VCaP (cell line): ENCODE measurements at regions not wholly inside any gene's neighbourhood (a gene's known extent, or its start where the extent isn't known, plus 50 kb on each side); places are given as distances from the start of the nearest gene placed in this dataset.

ENCODE experiments used
- H3K27ac ChIP-seq: fragments of 450-650 bp; 2 replicates; pipeline ENCODE4 v1.5.1; 2017
- TF ChIP-seq, protein P1 (sequence below): fragments of 450-650 bp; conservative IDR thresholded peaks from 2 replicates; pipeline ENCODE4 v1.5.1; 2017; ENCODE audit warnings: mild to moderate bottlenecking, moderate library complexity

DNA sequence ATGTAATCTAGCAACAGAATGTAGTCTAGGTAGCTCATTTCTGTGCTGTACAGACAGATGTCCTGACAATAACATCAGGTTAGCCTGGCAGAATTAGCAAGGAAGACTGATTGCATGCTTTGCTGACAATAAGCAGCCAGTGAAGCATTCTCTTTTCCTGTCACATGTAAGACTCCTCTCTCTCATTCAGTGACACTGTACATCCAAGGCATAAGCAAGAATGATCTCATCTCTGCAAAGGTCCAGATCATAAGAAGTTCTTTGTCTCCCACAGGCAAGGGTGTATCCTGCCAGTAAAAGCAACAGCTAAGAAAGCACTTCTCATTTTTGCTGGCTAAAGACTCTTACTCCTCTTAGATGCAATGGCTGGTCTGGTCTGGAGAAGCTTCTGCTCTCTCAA lies 861.8 kb downstream of the TAF11L14 start:
- H3K27ac ChIP-seq, result no peak overlapping the region
- TF ChIP-seq, protein P1, sequence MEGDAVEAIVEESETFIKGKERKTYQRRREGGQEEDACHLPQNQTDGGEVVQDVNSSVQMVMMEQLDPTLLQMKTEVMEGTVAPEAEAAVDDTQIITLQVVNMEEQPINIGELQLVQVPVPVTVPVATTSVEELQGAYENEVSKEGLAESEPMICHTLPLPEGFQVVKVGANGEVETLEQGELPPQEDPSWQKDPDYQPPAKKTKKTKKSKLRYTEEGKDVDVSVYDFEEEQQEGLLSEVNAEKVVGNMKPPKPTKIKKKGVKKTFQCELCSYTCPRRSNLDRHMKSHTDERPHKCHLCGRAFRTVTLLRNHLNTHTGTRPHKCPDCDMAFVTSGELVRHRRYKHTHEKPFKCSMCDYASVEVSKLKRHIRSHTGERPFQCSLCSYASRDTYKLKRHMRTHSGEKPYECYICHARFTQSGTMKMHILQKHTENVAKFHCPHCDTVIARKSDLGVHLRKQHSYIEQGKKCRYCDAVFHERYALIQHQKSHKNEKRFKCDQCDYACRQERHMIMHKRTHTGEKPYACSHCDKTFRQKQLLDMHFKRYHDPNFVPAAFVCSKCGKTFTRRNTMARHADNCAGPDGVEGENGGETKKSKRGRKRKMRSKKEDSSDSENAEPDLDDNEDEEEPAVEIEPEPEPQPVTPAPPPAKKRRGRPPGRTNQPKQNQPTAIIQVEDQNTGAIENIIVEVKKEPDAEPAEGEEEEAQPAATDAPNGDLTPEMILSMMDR, result no peak

DNA sequence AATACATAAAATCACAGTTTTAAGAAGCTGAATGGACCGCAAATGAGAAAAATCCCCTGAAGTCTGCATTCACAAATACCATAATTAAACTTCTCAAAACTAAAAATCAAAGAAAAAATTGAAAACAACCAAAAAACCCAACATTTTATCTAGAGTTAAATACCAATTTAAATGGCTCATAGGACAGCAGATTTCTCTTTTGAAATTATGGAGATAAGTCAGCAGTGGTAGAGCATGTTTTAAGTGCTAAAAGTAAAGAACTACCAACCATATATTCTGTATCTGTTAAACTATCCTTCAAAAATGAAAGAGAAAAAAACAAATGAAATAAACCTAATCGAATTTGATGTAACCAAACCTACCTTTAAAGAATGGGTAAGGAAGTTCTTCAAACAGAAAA lies 862.8 kb downstream of the TAF11L14 start:
- no peak overlapping the region for H3K27ac ChIP-seq
- TF ChIP-seq, protein P1, result no peak

- TF ChIP-seq, protein P1, result no peak
- H3K27ac ChIP-seq, result no peak overlapping the region
Measured at GRCh38 chr5:18503797-18504328, 869.6 kb downstream of the TAF11L14 start.

DNA sequence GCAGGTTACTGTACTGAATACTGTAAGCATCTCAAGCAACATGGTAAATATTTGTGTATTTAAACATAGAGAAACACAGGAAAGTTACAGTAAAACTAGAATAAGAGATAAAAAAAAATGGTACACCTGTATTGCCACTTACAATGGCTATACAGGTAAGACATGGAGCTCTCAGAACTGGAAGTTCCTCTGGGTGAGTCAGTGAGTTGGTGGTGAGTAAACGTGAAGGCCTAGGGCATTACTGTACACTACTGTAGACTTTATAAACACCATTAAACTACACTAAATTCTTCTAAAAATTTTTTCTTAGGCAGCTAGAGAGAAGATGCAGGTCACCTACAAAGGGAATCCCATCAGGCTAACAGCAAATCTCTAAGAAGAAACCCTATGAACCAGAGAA lies 872.9 kb downstream of the TAF11L14 start:
- TF ChIP-seq, protein P1, result no peak
- no peak overlapping the region for H3K27ac ChIP-seq

- TF ChIP-seq, protein P1, result no peak
- no peak overlapping the region for H3K27ac ChIP-seq
Measured at GRCh38 chr5:18517641-18518380, 883.6 kb downstream of the TAF11L14 start.

DNA sequence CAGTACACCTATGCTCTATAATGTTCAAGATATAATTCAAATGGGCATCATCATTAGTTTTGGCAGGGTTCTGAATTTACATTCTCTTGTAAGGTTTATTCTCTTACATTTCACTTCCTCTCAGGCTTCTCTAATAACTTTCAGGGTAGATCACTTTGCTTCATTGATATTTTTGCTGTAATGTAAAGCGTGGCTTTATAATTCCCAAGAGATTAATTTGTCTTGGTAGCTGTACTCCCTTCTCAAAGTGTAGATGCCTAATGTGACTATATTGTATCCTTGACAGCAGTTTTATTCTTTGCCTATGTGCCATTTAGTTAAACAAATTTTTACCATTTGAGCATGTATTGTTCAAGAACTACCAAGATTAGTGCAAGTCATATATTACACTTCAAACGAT lies 889.1 kb downstream of the TAF11L14 start:
- TF ChIP-seq, protein P1, result no peak
- H3K27ac ChIP-seq, result no peak overlapping the region

DNA sequence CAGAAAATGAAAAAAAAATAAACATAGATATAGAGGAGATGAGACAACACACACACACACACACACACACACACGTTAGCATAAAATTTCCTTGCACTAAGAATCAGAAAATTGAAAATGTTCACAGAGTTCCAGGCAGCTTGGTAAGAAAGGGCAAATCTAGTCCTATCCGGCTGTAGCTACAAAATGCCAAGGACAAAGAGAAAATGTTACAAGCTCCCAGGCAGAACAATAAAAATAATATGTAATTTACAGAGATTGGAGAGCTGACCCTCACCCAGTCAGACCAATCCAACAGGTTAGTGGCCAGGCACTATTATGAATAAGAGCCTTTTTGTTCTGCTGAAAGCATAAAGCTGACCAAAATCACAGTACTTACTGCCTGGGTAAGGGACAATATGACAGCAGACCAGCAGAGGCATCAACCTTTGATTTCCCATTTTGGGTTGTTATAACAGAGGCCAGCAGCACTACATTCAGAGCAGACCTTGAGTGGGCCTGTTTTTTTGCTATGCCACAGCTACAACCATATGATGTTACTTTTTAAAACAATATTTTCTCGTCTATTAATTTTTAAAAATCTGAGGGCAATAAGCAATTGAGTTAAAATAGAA lies 892.6 kb downstream of the TAF11L14 start:
- TF ChIP-seq, protein P1, result no peak
- no peak overlapping the region for H3K27ac ChIP-seq
